T-helper 17 cell (primary cell): ENCODE measurements at regions not wholly inside any gene's neighbourhood (a gene's known extent, or its start where the extent isn't known, plus 50 kb on each side); places are given as distances from the start of the nearest gene placed in this dataset.

Experiments used
- ATAC-seq: fragments of 150-1000 bp; cut with Tn5 transposase; 2 replicates; pipeline ENCODE4 v1.10.0; 2021; ENCODE audit warnings: mild to moderate bottlenecking, moderate library complexity
- DNase-seq, 3 donors: peaks; one replicate each; pipeline versions ENCODE4 v3.0.0 to v3.0.0-alpha.2; 2020 to 2021
- H3K9me3 ChIP-seq: one replicate; pipeline ENCODE4 v1.7.0; 2013; ENCODE audit warnings: low read length, mild to moderate bottlenecking; ENCODE audit not compliant: control insufficient read depth, poor library complexity, severe bottlenecking
- H3K27ac Mint-ChIP-seq: one replicate; pipeline ENCODE4 v1.8.0; 2022; ENCODE audit warnings: mild to moderate bottlenecking, moderate library complexity, mixed read lengths
- H3K27me3 Mint-ChIP-seq: one replicate; pipeline ENCODE4 v1.8.0; 2022; ENCODE audit warnings: mixed read lengths
- H3K36me3 Mint-ChIP-seq: one replicate; pipeline ENCODE4 v1.8.0; 2022; ENCODE audit warnings: low read depth, mixed read lengths
- H3K4me1 Mint-ChIP-seq: one replicate; pipeline ENCODE4 v1.8.0; 2022; ENCODE audit warnings: mild to moderate bottlenecking, mixed read lengths
- H3K4me3 Mint-ChIP-seq: one replicate; pipeline ENCODE4 v1.8.0; 2022; ENCODE audit warnings: mild to moderate bottlenecking, moderate library complexity, mixed read lengths

DNA sequence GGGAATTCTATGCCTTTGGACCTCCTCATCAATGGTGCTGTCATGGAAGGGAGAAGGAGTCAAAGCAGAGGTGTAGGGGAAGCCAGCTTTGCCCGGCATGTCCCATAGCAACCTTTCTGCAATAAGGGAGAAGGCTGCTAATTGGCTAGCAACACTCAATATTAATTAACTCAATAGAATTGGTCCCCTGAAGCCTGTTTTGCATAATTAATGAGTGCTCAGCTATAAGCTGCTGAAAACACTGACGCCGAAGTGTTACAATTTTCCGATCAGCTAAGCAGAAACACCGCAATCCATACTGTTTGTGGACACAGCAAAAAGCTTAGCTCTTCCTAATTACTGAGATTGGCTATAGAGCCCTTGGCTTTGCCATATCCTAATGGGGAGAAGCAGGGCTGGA, 245.0 kb downstream of the CSNK2A3 start:
- Mint-ChIP-seq H3K4me1 (no peaks in the 10 kb centered on the region), H3K4me3 (no peak overlapping the region)

DNA sequence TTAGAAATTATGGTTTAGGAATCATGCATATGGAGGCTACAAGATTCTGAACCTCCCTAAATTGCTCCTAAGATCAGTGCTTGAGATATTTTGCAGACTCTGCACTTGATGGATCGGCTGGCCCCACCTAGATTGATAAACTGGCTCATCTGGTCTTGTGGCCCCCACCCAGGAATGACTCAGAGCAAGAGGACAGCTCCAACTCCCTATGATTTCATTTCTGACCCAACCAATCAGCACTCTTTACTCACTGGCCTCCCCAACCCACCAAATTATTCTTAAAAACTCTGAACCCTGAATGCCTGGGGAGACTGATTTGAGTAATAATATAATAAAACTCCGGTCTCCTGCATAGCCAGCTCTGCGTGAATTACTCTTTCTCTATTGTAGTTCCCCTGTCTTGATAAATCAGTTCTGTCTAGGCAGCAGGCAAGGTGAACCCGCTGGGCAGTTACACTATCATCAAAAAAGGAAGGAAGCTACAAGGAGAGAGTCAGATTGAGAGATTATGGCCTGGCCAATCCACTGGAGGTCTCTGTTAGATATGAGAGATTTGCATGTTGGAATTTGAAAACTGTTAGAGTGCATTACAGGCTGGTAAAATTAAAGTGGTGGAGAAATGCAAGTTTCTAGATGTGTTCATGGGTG, 245.8 kb downstream of the CSNK2A3 start:
- peaks cover 3% of the 10 kb centered on the region for H3K9me3 ChIP-seq
- H3K36me3 Mint-ChIP-seq: no peaks in the 10 kb centered on the region
- no peaks in the 10 kb centered on the region for H3K4me1 Mint-ChIP-seq
- no peaks in the 10 kb centered on the region for H3K27me3 Mint-ChIP-seq
- H3K4me3 Mint-ChIP-seq: no peak overlapping the region
- DNase-seq (no peak), ATAC-seq (no peak)
- no peak overlapping the region for H3K27ac Mint-ChIP-seq

More for the DNA sequence above, 245.0 kb downstream of the CSNK2A3 start:
- ATAC-seq (no peak), DNase-seq (no peak)
- no peaks in the 10 kb centered on the region for H3K27me3 Mint-ChIP-seq
- H3K36me3 Mint-ChIP-seq: no peaks in the 10 kb centered on the region
- peaks cover 3% of the 10 kb centered on the region for H3K9me3 ChIP-seq
- H3K27ac Mint-ChIP-seq: no peak overlapping the region

GRCh38 chr11:11105361-11105760, 247.5 kb upstream of the ZBED5 start:
- ATAC-seq: no peak
- no peaks in the 10 kb centered on the region for H3K4me1 Mint-ChIP-seq
- H3K9me3 ChIP-seq: peaks cover 3% of the 10 kb centered on the region
- H3K27ac Mint-ChIP-seq: no peak overlapping the region
- no peak overlapping the region for H3K4me3 Mint-ChIP-seq
- no peaks in the 10 kb centered on the region for H3K27me3 Mint-ChIP-seq
- H3K36me3 Mint-ChIP-seq: no peaks in the 10 kb centered on the region
- no peak for DNase-seq

DNA sequence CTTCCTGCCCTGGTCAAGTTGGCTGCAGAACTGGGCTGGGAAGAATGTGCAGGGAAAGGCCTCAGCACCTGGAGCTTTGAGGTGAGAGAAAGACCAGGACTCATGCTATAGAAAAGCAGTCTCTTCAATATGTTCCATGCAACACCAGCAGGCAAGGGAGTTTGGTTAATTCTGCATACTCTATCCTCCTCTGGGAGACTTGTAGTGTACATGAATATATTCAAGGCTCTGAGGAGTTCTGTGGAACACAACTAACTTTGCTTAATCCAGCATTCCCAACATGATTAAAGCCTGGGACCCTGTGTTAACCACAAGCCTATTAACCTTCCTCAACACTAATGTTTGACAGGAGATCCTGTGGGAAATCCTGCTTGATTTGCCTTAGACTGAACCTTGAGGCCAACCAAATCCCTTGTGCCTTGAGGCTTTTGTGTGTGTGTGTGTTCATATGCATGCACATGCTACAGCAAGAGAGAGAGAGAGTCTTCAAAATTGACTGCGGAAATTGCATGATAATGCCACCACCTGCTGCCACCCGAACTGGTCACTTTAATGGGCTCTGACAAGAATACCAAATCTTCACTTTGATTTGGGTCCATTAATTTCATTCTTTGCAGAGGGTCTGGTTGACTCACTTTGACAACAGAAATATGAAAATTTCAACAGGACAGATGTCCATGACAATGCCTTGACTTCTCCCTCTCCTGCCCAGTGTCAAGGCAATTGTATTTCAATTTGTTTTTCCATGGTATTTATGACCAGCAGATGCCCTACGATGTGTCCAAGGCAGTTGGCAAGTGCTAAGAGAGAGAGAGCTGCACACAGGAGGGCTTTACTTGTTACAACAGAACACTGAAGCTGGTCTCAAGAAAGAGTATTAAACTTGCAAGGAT, 238.2 kb upstream of the ZBED5 start:
- no peak overlapping the region for H3K27ac Mint-ChIP-seq
- peaks cover 2% of the 10 kb centered on the region for H3K36me3 Mint-ChIP-seq
- no peaks in the 10 kb centered on the region for H3K9me3 ChIP-seq
- ATAC-seq: no peak
- H3K27me3 Mint-ChIP-seq: peaks cover 8% of the 10 kb centered on the region
- no peak for DNase-seq
- no peak overlapping the region for H3K4me3 Mint-ChIP-seq
- H3K4me1 Mint-ChIP-seq: no peaks in the 10 kb centered on the region

DNA sequence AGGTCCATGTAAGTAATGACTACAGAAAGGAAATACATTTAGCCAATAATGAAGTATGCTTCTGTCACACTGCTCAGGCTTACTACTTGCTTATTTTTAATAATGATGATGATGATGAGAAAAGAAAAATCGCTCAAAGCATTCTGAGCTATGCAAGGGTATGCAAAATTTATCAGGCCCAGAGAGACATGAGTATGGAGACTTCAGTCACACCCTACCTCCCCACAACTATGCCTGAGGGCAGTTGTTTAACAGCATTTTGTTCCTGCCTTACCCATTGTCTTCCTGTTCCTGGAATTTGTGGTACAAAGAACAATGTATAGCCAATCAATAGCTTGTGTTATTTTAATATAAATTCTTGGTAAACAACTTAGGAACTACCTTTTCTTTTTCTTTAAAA, 232.6 kb upstream of the ZBED5 start:
- no peaks in the 10 kb centered on the region for H3K9me3 ChIP-seq
- no peaks in the 10 kb centered on the region for H3K4me1 Mint-ChIP-seq
- no peaks in the 10 kb centered on the region for H3K27me3 Mint-ChIP-seq
- ATAC-seq (no peak), DNase-seq (no peak)
- H3K4me3 Mint-ChIP-seq: no peak overlapping the region
- no peak overlapping the region for H3K27ac Mint-ChIP-seq
- no peaks in the 10 kb centered on the region for H3K36me3 Mint-ChIP-seq

DNA sequence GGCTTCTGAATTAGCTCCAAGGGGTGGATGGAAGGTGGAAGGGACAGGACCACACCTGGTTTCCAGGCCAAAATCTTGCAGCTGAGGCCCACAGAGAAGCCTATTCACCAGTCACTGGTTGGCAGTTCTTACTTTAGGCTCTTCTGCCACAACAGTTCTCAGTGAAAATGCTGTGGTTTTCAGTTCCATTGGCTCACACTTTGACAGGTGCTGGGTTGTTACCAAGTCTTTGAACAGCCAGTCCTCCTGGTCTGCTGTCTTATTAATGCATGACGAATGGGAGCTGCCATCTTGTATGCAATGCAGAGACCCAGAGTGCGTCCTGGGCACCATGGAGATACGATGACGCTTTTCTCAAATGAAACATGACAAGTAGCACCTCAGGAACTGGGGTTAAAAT, 232.0 kb upstream of the ZBED5 start:
- no peaks in the 10 kb centered on the region for H3K9me3 ChIP-seq
- Mint-ChIP-seq H3K36me3 (no peaks in the 10 kb centered on the region), H3K4me3 (no peak overlapping the region), H3K27ac (no peak overlapping the region), H3K27me3 (peaks cover 3% of the 10 kb centered on the region), H3K4me1 (no peaks in the 10 kb centered on the region)
- no peak for DNase-seq
- no peak for ATAC-seq

DNA sequence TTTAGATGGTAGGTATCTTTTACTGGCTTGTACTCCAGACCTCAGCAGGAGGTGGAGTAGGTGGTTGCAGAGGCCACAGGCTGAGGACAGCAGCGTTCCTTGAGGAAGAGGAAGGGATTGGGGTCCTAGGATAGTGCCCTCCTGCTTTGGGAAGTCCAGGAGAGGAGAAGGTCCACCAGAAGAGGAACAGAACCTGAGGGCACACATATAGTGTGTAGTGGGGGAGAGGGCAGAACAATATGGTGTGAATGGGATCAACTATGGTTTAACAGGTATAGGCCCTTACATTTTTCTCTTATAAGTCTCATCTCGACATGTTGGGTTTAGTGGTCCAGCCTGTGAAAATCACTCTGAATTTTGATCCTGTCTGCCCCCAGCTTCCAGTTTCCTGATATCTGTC, 229.1 kb upstream of the ZBED5 start:
- no peak for DNase-seq
- ATAC-seq: no peak
- Mint-ChIP-seq H3K27me3 (peaks cover 6% of the 10 kb centered on the region), H3K36me3 (no peaks in the 10 kb centered on the region), H3K4me3 (no peak overlapping the region), H3K27ac (no peak overlapping the region), H3K4me1 (no peaks in the 10 kb centered on the region)
- no peaks in the 10 kb centered on the region for H3K9me3 ChIP-seq

DNA sequence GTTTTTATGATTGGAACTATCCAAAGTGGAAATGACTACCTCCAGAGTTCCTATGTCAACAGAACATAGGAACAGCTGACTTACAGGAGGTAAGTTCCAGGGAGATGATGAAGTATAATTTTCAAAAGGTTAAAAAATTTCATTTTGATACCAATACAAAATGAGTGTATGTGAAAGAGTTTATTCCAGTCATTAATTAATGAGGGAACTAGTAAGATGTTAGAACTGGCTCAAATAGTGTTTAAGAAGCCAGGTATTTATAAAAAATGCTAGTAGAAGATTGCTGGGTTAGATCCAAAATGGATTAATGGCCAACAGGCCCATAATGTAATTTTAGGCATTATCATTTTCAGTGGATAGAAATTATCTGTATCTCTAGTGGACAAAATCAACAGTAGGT, 227.7 kb upstream of the ZBED5 start:
- Mint-ChIP-seq H3K4me3 (no peak overlapping the region), H3K27me3 (peaks cover 18% of the 10 kb centered on the region), H3K27ac (no peak overlapping the region), H3K4me1 (no peaks in the 10 kb centered on the region), H3K36me3 (peaks cover 2% of the 10 kb centered on the region)
- no peak for DNase-seq
- no peak for ATAC-seq
- H3K9me3 ChIP-seq: no peaks in the 10 kb centered on the region

DNA sequence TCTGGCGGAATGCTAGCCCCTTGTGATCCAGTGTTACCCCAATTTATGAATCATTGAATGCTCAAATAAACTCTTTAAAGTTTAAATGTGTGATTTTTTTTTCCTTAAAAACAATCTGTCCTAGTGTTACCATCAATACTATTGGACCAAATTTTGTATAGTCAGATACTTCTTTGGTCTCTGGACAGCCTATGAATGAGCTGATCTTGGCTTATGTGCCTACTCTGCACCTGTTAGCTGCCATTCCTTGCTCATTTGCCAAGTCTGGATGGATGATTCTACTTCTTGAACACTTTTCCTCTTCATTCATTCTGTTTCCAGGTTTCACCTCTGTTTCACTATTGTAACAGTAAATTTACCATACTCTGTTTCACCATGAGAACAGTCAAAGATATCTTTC, 226.5 kb upstream of the ZBED5 start:
- ATAC-seq: no peak
- peaks cover 29% of the 10 kb centered on the region for H3K27me3 Mint-ChIP-seq
- peaks cover 2% of the 10 kb centered on the region for H3K36me3 Mint-ChIP-seq
- H3K27ac Mint-ChIP-seq: no peak overlapping the region
- DNase-seq: no peak
- no peaks in the 10 kb centered on the region for H3K4me1 Mint-ChIP-seq
- no peak overlapping the region for H3K4me3 Mint-ChIP-seq
- H3K9me3 ChIP-seq: no peaks in the 10 kb centered on the region

- Mint-ChIP-seq H3K27ac (no peak overlapping the region), H3K4me1 (no peaks in the 10 kb centered on the region), H3K36me3 (peaks cover 5% of the 10 kb centered on the region), H3K27me3 (peaks cover 38% of the 10 kb centered on the region), H3K4me3 (no peak overlapping the region)
- ATAC-seq: no peak
- H3K9me3 ChIP-seq: no peaks in the 10 kb centered on the region
- no peak for DNase-seq
These were observed 225.6 kb upstream of the ZBED5 start for GRCh38 chr11:11083441-11083840.

DNA sequence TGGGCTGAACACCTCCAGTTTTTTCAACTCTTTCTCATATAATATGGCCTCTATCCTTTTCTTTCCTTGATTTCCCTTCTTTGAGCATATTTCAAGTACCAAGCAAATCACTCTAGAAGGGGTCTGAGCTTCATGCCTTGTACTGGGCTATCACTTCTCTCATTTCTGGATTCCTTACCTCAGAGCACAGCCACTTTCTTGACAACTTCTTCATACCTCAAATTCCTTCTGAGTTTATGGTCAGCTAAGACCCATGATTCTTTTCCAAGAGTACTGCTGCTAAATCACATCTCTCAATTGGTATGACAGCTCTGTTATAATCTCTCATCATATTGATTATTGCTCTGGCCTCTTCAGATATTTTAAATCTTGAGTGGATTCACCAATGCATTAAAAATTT, 224.8 kb upstream of the ZBED5 start:
- H3K9me3 ChIP-seq: no peaks in the 10 kb centered on the region
- no peak overlapping the region for H3K27ac Mint-ChIP-seq
- ATAC-seq: no peak

GRCh38 chr11:11081776-11082175, 223.9 kb upstream of the ZBED5 start:
- H3K4me3 Mint-ChIP-seq: no peak overlapping the region
- H3K27me3 Mint-ChIP-seq: peaks cover 49% of the 10 kb centered on the region
- H3K4me1 Mint-ChIP-seq: peaks cover 2% of the 10 kb centered on the region
- DNase-seq: no peak
- H3K36me3 Mint-ChIP-seq: peaks cover 5% of the 10 kb centered on the region
- no peaks in the 10 kb centered on the region for H3K9me3 ChIP-seq
- H3K27ac Mint-ChIP-seq: no peak overlapping the region
- no peak for ATAC-seq

More for the DNA sequence above, 224.8 kb upstream of the ZBED5 start:
- Mint-ChIP-seq H3K4me3 (no peak overlapping the region), H3K4me1 (no peaks in the 10 kb centered on the region), H3K36me3 (peaks cover 5% of the 10 kb centered on the region), H3K27me3 (peaks cover 43% of the 10 kb centered on the region)
- no peak for DNase-seq

DNA sequence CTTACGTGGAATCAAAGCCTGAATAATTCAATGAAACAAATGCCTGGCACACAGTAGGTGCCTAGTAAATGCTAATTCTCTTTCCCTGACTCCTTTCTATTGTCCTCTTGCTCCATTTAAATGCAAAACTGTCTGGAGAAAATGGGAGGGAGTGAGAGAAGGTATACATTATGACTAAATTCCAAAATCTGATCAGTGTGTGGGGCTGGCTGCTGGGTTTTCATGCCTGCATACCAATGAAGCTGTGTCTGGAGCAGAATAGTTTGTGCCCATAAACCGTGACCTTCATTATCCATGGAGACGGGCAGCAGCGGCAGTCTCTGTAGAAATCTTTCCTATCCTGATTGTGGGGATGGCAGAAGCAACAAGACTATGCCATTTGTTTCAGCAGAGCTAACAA, 223.4 kb upstream of the ZBED5 start:
- Mint-ChIP-seq H3K27ac (no peak overlapping the region), H3K4me3 (no peak overlapping the region)

More for the DNA sequence above, 223.4 kb upstream of the ZBED5 start:
- Mint-ChIP-seq H3K4me1 (peaks cover 4% of the 10 kb centered on the region), H3K27me3 (peaks cover 49% of the 10 kb centered on the region), H3K36me3 (peaks cover 5% of the 10 kb centered on the region)
- DNase-seq (no peak), ATAC-seq (no peak)
- H3K9me3 ChIP-seq: no peaks in the 10 kb centered on the region
